Heart left ventricle (tissue), 13 donors: ENCODE measurements at regions not wholly inside any gene's neighbourhood (a gene's known extent, or its start where the extent isn't known, plus 50 kb on each side); places are given as distances from the start of the nearest gene placed in this dataset.
"Not testable (repeated sequence)": the region's sequence is repeated elsewhere in the genome, so short reads cannot be mapped to it uniquely, and the experiment has no call there.

Source experiments
- POLR2A ChIP-seq, 2 donors: fragments of 450-650 bp; IDR thresholded peaks; one replicate each; pipeline ENCODE4 v1.6.1; 2017; ENCODE audit warnings: antibody characterized with exemption in 2 of 2, mild to moderate bottlenecking in 2 of 2, moderate library complexity in 2 of 2
- TF ChIP-seq, protein P1 (sequence below), 12 donors: fragments of 200-600 bp; sonication (generic) in 4 of 12; IDR thresholded peaks; one replicate each; pipeline versions ENCODE4 v1.5.0 to v1.8.0; 2018 to 2022; ENCODE audit warnings: antibody characterized with exemption in 12 of 12, mild to moderate bottlenecking in 5 of 12
- donor health status: ischemic (EF 13 %, LVEDD 7.1; RV severe dilation, severe dysfunction).
- donor health status: DM: no; HTN: yes; CAD: no.
- donor health status: DM: no; HTN: no; CAD: no.
- donor health status: ischemic (EF 25% LVEDD 6.9; RV normal size, moderate dysfunction).
- donor health status: ischemic (EF 25% LVEDD 5.7; RV mildly dilated, moderate dysfunction).
- donor health status: ischemic (EF 35%, LVEDD 5.7; RV mildly dilated, moderate dysfunction).
- donor health status: nonischemic (EF 11% LVEDD 7.7; RV severe dilation, severe dysfunction).
- donor health status: DM: yes; HTN: yes; CAD: no.
- donor health status: PGD.
- donor health status: ischemic (EF 29% LVEDD 5.4; RV normal size, mild dysfunction).
- donor health status: nonischemic (EF 23%, LVEDD 6.1; RV moderate dilation, normal function).

DNA sequence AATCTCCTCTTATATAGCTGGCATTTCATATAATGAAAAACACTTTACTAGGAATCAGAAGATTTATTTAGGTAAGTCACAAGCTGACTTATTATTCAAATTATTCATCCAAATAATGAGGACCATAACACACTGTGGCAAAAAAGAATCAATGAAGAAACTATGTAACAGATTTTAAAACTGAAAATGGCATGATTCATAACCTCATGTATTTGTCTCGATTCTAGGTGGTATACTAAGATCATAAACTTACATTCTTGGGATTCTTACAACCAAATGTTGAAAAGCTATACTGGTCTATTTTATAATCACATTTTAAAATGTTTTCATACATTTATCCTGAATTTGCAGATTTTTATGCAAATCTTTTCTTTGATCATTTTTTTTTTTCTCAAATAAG lies 69.6 kb upstream of the ZSCAN2 start:
- TF ChIP-seq, protein P1, sequence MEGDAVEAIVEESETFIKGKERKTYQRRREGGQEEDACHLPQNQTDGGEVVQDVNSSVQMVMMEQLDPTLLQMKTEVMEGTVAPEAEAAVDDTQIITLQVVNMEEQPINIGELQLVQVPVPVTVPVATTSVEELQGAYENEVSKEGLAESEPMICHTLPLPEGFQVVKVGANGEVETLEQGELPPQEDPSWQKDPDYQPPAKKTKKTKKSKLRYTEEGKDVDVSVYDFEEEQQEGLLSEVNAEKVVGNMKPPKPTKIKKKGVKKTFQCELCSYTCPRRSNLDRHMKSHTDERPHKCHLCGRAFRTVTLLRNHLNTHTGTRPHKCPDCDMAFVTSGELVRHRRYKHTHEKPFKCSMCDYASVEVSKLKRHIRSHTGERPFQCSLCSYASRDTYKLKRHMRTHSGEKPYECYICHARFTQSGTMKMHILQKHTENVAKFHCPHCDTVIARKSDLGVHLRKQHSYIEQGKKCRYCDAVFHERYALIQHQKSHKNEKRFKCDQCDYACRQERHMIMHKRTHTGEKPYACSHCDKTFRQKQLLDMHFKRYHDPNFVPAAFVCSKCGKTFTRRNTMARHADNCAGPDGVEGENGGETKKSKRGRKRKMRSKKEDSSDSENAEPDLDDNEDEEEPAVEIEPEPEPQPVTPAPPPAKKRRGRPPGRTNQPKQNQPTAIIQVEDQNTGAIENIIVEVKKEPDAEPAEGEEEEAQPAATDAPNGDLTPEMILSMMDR (IDR thresholded peaks at IDR 0.05), result not testable (repeated sequence)
- not testable (repeated sequence) for TF ChIP-seq POLR2A (IDR thresholded peaks at IDR 0.05)
